ENCODE measurements at regions not wholly inside any gene's neighbourhood (a gene's known extent, or its start where the extent isn't known, plus 50 kb on each side); places are given as distances from the start of the nearest gene placed in this dataset.

- TF ChIP-seq CTCF (IDR thresholded peaks at IDR 0.05; ENCODE audit: insufficient read depth, missing control alignments) = peak; percentile 86
- peak; percentile 35 for FAIRE-seq
- DNase-seq (ENCODE audit: insufficient read length, low spot score) = no peak
Measured at GRCh38 chr11:15819679-15820286, 536.6 kb downstream of the SOX6 start.

GRCh38 chr11:15821451-15821850 is 534.9 kb downstream of the SOX6 start:
- no peak for DNase-seq (ENCODE audit: insufficient read length, low spot score)
- FAIRE-seq = no peak
- no peak for TF ChIP-seq CTCF (IDR thresholded peaks at IDR 0.05; ENCODE audit: insufficient read depth, missing control alignments)

GRCh38 chr11:15824060-15824459 is 532.3 kb downstream of the SOX6 start:
- no peak for DNase-seq (ENCODE audit: insufficient read length, low spot score)
- FAIRE-seq = no peak
- TF ChIP-seq CTCF (IDR thresholded peaks at IDR 0.05; ENCODE audit: insufficient read depth, missing control alignments) = no peak

- TF ChIP-seq CTCF (IDR thresholded peaks at IDR 0.05; ENCODE audit: insufficient read depth, missing control alignments) = no peak
- FAIRE-seq (no peak), DNase-seq (ENCODE audit: insufficient read length, low spot score) (no peak)
Measured at GRCh38 chr11:15825976-15826650, 530.2 kb downstream of the SOX6 start.

GRCh38 chr11:15826826-15827225 is 529.5 kb downstream of the SOX6 start:
- FAIRE-seq (no peak), DNase-seq (ENCODE audit: insufficient read length, low spot score) (peak; percentile 26)
- TF ChIP-seq CTCF (IDR thresholded peaks at IDR 0.05; ENCODE audit: insufficient read depth, missing control alignments) = peak; percentile 70

GRCh38 chr11:15828215-15828853 is 528.0 kb downstream of the SOX6 start:
- no peak for DNase-seq (ENCODE audit: insufficient read length, low spot score)
- FAIRE-seq = no peak
- TF ChIP-seq CTCF (IDR thresholded peaks at IDR 0.05; ENCODE audit: insufficient read depth, missing control alignments) = no peak

GRCh38 chr11:15829312-15829711 is 527.0 kb downstream of the SOX6 start:
- TF ChIP-seq CTCF (IDR thresholded peaks at IDR 0.05; ENCODE audit: insufficient read depth, missing control alignments) = no peak
- DNase-seq (ENCODE audit: insufficient read length, low spot score) (no peak), FAIRE-seq (no peak)
